Endothelial cell of umbilical vein (primary cell): ENCODE measurements at regions not wholly inside any gene's neighbourhood (a gene's known extent, or its start where the extent isn't known, plus 50 kb on each side); places are given as distances from the start of the nearest gene placed in this dataset.

Experiments
- BruUV-seq: library from RNA; stranded (reverse); fragments of 400-500 nt; replicated peaks from 2 replicates; lab custom pipeline; 2021; lab: Mats Ljungman, UMichigan
- CTCF ChIA-PET: fragments of 300-600, 350-600 bp; sonication (Branson Sonifier 250); formaldehyde crosslinking; loops from one replicate; lab custom pipeline; 2021; ENCODE audit warnings: antibody characterized with exemption, inconsistent platforms; lab: Charles Lee
- POLR2A ChIA-PET: fragments of 300-600, 350-600 bp; sonication (Branson Sonifier 250); formaldehyde crosslinking; loops from one replicate; lab custom pipeline; 2021; ENCODE audit warnings: antibody characterized with exemption, inconsistent platforms; lab: Charles Lee
- DNase-seq: peaks from one replicate; pipeline ENCODE4 v3.0.0-alpha.2; 2011; ENCODE audit warnings: low read depth, low spot score
- FAIRE-seq: peaks from 2 replicates; lab custom pipeline; 2011; peaks lifted over from hg19 to GRCh38; lab: Jason Lieb, UNC
- H2AFZ ChIP-seq: 2 replicates; pipeline ENCODE4 v1.6.0; 2012; ENCODE audit warnings: low read depth, low read length, control low read depth, inconsistent platforms
- H3K27ac ChIP-seq: 2 replicates; pipeline ENCODE4 v1.5.1; 2011; ENCODE audit warnings: low read depth, mild to moderate bottlenecking, control low read depth, low read length, moderate library complexity; ENCODE audit not compliant: insufficient read depth
- H3K27me3 ChIP-seq, 2 experiments: 2 replicates each; pipeline versions ENCODE4 v1.6.0 to v1.6.1; 2011; ENCODE audit warnings: low read length in 2 of 2, mixed read lengths in 1 of 2; ENCODE audit not compliant: control insufficient read depth in 2 of 2, insufficient read depth in 2 of 2
- H3K36me3 ChIP-seq, 2 experiments: 2 replicates in 1 of 2; 3 replicates in 1 of 2; pipeline ENCODE4 v1.5.1; 2011; ENCODE audit warnings: low read length in 2 of 2, mild to moderate bottlenecking in 1 of 2, moderate library complexity in 1 of 2; ENCODE audit not compliant: control insufficient read depth in 2 of 2, insufficient read depth in 2 of 2; ENCODE audit errors: extremely low read depth in 1 of 2
- H3K4me1 ChIP-seq: 3 replicates; pipeline ENCODE4 v1.5.1; 2011; ENCODE audit warnings: mild to moderate bottlenecking, low read length; ENCODE audit not compliant: control insufficient read depth, insufficient read depth; ENCODE audit errors: extremely low read depth
- H3K4me2 ChIP-seq: 2 replicates; pipeline ENCODE4 v1.6.1; 2011; ENCODE audit warnings: low read length, control low read depth, mixed read lengths; ENCODE audit not compliant: insufficient read depth
- H3K4me3 ChIP-seq, 3 experiments: fragments of 200-600 bp in 1 of 3; sonication (generic), shearing (Covaris generic) in 1 of 3; replicated peaks in 1 of 3; 2 replicates each; pipeline ENCODE4 v1.5.1; 2011 to 2016; ENCODE audit warnings: control low read depth in 3 of 3, low read length in 3 of 3, mild to moderate bottlenecking in 2 of 3, inconsistent platforms in 1 of 3, low read depth in 1 of 3, moderate library complexity in 1 of 3; ENCODE audit not compliant: insufficient read depth in 1 of 3
- H3K79me2 ChIP-seq: 2 replicates; pipeline ENCODE4 v1.6.0; 2012; ENCODE audit warnings: low read length, inconsistent platforms; ENCODE audit not compliant: control insufficient read depth, insufficient read depth
- H3K9ac ChIP-seq: replicated peaks from 2 replicates; pipeline ENCODE3; 2011; ENCODE audit warnings: low read length, control low read depth; ENCODE audit not compliant: insufficient read depth; ENCODE audit errors: extremely low read depth
- H3K9me1 ChIP-seq: replicated peaks from 3 replicates; pipeline ENCODE4 v1.6.0; 2011; ENCODE audit warnings: mild to moderate bottlenecking, low read length; ENCODE audit not compliant: control insufficient read depth, insufficient read depth; ENCODE audit errors: extremely low read depth
- H3K9me3 ChIP-seq: replicated peaks from 2 replicates; pipeline ENCODE4 v1.5.1; 2012; ENCODE audit warnings: low read length, inconsistent platforms; ENCODE audit not compliant: control insufficient read depth, insufficient read depth
- H4K20me1 ChIP-seq: replicated peaks from 2 replicates; pipeline ENCODE3; 2011; ENCODE audit warnings: mild to moderate bottlenecking, low read length; ENCODE audit not compliant: control insufficient read depth, insufficient read depth; ENCODE audit errors: extremely low read depth
- EZH2 ChIP-seq: IDR thresholded peaks from 2 replicates; pipeline ENCODE4 v1.6.1; 2012; ENCODE audit warnings: borderline replicate concordance, low read depth, mild to moderate bottlenecking, moderate library complexity, low read length, inconsistent platforms; ENCODE audit not compliant: severe bottlenecking
- FOS ChIP-seq: IDR thresholded peaks from 2 replicates; pipeline ENCODE4 v1.6.1; 2011; ENCODE audit warnings: mild to moderate bottlenecking, low read length, moderate library complexity, borderline replicate concordance; ENCODE audit not compliant: insufficient read depth
- GATA2 ChIP-seq: IDR thresholded peaks from 2 replicates; pipeline ENCODE4 v1.7.0; 2011; ENCODE audit warnings: low read depth, mild to moderate bottlenecking, moderate library complexity, mixed read lengths, low read length; ENCODE audit not compliant: insufficient read length, insufficient read depth
- JUN ChIP-seq: IDR thresholded peaks from 2 replicates; pipeline ENCODE4 v1.6.1; 2011; ENCODE audit warnings: borderline replicate concordance, low read depth; ENCODE audit not compliant: insufficient read length, insufficient read depth
- MYC ChIP-seq: IDR thresholded peaks from one replicate; pipeline ENCODE4 v1.6.1; 2011; ENCODE audit warnings: mild to moderate bottlenecking, low read depth, low read length
- POLR2A ChIP-seq: IDR thresholded peaks from 2 replicates; pipeline ENCODE4 v1.6.1; 2012; ENCODE audit warnings: low read depth, mild to moderate bottlenecking, control low read depth, low read length
- POLR2AphosphoS5 ChIP-seq: IDR thresholded peaks from 2 replicates; pipeline ENCODE4 v1.6.1; 2012; ENCODE audit warnings: low read depth, mild to moderate bottlenecking, control low read depth, low read length, moderate library complexity; ENCODE audit not compliant: insufficient read depth
- dilution Hi-C: fragments of 300-500 bp; cut with MboI; formaldehyde crosslinking; loops from one replicate; pipeline ENCODE4 v1.15.0; 2019; ENCODE audit warnings: low sequenced_read_pairs; ENCODE audit not compliant: extremely low pct_ligation_motif_present
- intact Hi-C: fragments of 100-400 bp; cut with micrococcal nuclease; formaldehyde crosslinking; loops from one replicate; pipeline ENCODE4 v1.10.0; 2022
- TF ChIP-seq, protein P1 (sequence below), 2 donors: IDR thresholded peaks; 1 replicate in 1 of 2; 2 replicates in 1 of 2; pipeline ENCODE4 v1.5.1; 2011; ENCODE audit warnings: low read length in 2 of 2, mild to moderate bottlenecking in 2 of 2, moderate library complexity in 2 of 2, control low read depth in 1 of 2, inconsistent platforms in 1 of 2, low read depth in 1 of 2; ENCODE audit not compliant: insufficient read depth in 1 of 2; ENCODE audit errors: extremely low read depth in 1 of 2
- TF ChIP-seq, protein P2 (sequence below): IDR thresholded peaks from 2 replicates; pipeline ENCODE4 v1.6.1; 2011; ENCODE audit not compliant: insufficient read depth, insufficient read length

DNA sequence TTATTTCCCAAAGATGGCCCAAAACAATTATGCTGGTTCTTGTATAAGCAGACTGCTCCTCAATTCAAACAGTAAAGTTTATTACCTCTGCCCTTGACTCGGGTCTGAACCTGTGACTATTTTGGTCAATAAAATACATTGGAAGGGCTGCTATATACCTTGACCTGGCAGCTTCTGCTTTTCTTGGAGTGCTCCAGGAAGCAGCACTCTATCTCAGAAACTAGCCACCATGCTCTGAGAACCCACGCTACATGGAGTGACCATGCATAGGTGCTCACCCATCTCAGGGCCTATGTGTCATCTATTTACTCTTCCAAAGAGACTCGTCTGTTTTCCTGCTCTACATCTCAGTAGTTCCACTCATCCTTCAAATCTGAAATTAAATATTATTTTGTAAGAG, 299.9 kb downstream of the AHR start:
- Histone ChIP-seq H3K4me1 (peaks cover 9% of the 10 kb centered on the region), H3K79me2 (no peaks in the 10 kb centered on the region), H3K9ac (no peak overlapping the region), H3K27ac (no peak overlapping the region), H3K4me2 (no peak overlapping the region), H2AFZ (no peak overlapping the region), H4K20me1 (no peaks in the 10 kb centered on the region), H3K36me3 (no peaks in the 10 kb centered on the region), H3K4me3 (no peak overlapping the region), H3K9me1 (no peaks in the 10 kb centered on the region), H3K9me3 (no peaks in the 10 kb centered on the region), H3K27me3 (no peaks in the 10 kb centered on the region)
- no peak for TF ChIP-seq MYC
- TF ChIP-seq, protein P1, sequence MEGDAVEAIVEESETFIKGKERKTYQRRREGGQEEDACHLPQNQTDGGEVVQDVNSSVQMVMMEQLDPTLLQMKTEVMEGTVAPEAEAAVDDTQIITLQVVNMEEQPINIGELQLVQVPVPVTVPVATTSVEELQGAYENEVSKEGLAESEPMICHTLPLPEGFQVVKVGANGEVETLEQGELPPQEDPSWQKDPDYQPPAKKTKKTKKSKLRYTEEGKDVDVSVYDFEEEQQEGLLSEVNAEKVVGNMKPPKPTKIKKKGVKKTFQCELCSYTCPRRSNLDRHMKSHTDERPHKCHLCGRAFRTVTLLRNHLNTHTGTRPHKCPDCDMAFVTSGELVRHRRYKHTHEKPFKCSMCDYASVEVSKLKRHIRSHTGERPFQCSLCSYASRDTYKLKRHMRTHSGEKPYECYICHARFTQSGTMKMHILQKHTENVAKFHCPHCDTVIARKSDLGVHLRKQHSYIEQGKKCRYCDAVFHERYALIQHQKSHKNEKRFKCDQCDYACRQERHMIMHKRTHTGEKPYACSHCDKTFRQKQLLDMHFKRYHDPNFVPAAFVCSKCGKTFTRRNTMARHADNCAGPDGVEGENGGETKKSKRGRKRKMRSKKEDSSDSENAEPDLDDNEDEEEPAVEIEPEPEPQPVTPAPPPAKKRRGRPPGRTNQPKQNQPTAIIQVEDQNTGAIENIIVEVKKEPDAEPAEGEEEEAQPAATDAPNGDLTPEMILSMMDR (IDR thresholded peaks at IDR 0.05; ENCODE audit: extremely low read depth in 1 of 2, insufficient read depth in 1 of 2, low read depth in 1 of 2, low read length in 2 of 2) = no peak
- TF ChIP-seq EZH2 = no peak
- no peak for TF ChIP-seq POLR2A
- no peak for TF ChIP-seq POLR2AphosphoS5
- TF ChIP-seq, protein P2, sequence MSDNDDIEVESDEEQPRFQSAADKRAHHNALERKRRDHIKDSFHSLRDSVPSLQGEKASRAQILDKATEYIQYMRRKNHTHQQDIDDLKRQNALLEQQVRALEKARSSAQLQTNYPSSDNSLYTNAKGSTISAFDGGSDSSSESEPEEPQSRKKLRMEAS = no peak
- TF ChIP-seq JUN = no peak
- TF ChIP-seq GATA2 = no peak
- no peak for TF ChIP-seq FOS
- DNase-seq (no peak), FAIRE-seq (no peak)
- ChIA-PET CTCF (no interaction called here), POLR2A (no interaction called here)
- BruUV-seq = no TSS peak
- intact Hi-C loops (no loop called here), dilution Hi-C loops (no loop called here)
